ENCODE measurements at regions not wholly inside any gene's neighbourhood (a gene's known extent, or its start where the extent isn't known, plus 50 kb on each side); places are given as distances from the start of the nearest gene placed in this dataset.

- no peak for TF ChIP-seq EZH2phosphoT487 (IDR thresholded peaks at IDR 0.05; ENCODE audit: borderline replicate concordance, low read length)
- TF ChIP-seq CTCF (IDR thresholded peaks at IDR 0.05; ENCODE audit: low read depth, low read length, poor library complexity, severe bottlenecking), result no peak
Observed at GRCh38 chr2:234130777-234131181, 80.3 kb downstream of the SPP2 start.
